Left renal cortex interstitium (tissue), 4 donors: ENCODE measurements at regions not wholly inside any gene's neighbourhood (a gene's known extent, or its start where the extent isn't known, plus 50 kb on each side); places are given as distances from the start of the nearest gene placed in this dataset.
"Not testable (repeated sequence)": the region's sequence is repeated elsewhere in the genome, so short reads cannot be mapped to it uniquely, and the experiment has no call there.

Experiments
- DNase-seq, 4 donors: peaks; one replicate each; pipeline ENCODE4 v3.0.0-alpha.2; 2013; ENCODE audit warnings: low read depth in 4 of 4, low spot score in 2 of 4, missing footprints in 1 of 4

GRCh38 chr3:8336456-8336855, 165.2 kb upstream of the LMCD1 start:
- no peak for DNase-seq

- no peak for DNase-seq
Measured at GRCh38 chr3:8338424-8338823, 163.2 kb upstream of the LMCD1 start.

- DNase-seq = peak in 1 of 4 donors; percentile 9
Measured at GRCh38 chr3:8341821-8342247, 159.8 kb upstream of the LMCD1 start.

- no peak for DNase-seq
Measured at GRCh38 chr3:8343058-8343457, 158.6 kb upstream of the LMCD1 start.

GRCh38 chr3:8345398-8345797, 156.2 kb upstream of the LMCD1 start:
- no peak for DNase-seq

DNA sequence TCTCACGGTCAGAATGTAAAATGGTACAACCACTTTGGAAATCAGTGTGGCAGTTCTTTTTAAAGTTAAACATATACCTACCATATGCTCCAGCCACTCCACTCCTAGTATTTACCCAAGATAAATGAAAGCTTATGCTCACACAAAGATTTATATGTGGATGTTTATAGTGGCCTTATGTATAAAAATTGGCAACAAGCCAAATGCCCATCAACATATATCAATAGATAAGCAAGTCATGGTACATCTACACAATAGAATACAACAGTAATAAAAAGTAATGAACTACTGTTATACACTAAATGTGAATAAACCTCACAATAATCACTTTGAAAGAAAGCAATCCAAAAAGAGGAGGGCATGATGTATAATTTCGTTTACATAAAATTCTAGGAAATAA, 153.5 kb upstream of the LMCD1 start:
- DNase-seq = no peak

DNA sequence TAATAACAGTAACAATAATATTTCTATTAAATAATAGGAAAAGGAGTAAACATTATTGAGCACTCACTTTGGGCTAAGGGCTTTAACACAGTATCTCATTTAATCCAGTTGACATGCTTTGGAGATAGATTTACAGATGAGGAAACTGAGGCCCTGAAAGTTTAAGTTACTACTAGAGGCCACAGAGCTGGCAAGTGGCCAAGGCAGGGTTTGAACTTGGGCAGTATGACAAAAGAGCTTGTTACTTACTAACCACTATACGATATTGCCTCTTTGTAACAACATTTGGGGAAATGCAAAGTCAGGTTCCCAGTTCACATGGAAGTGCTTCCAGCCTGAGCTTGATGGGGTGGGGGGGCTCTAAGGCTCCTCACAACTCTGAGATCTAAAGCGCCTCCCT, 149.1 kb upstream of the LMCD1 start:
- DNase-seq = no peak

GRCh38 chr3:8353364-8353763, 148.3 kb upstream of the LMCD1 start:
- DNase-seq = no peak

GRCh38 chr3:8355346-8355745, 146.3 kb upstream of the LMCD1 start:
- no peak for DNase-seq

DNA sequence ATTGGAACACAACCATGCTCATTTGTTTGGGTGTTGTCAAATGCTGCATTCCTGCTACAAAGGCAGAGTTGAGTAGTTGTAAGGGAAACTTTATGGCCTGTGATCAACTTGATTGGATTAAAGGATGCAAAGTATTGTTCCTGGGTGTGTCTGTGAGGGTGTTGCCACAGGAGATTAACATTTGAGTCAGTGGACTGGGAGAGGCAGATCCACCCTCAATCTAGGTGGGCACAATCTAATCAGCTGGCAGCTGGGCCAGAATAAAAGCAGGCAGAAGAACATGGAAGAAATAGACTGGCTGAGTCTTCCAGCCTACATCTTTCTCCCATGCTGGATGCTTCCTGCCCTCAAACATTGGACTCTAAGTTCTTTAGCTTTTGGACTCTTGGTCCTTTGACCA, 145.6 kb upstream of the LMCD1 start:
- not testable (repeated sequence) for DNase-seq

GRCh38 chr3:8357859-8358258, 143.8 kb upstream of the LMCD1 start:
- DNase-seq = no peak

- DNase-seq = no peak
Measured at GRCh38 chr3:8359133-8359532, 142.5 kb upstream of the LMCD1 start.

- no peak for DNase-seq
Measured at GRCh38 chr3:8363200-8363599, 138.4 kb upstream of the LMCD1 start.

DNA sequence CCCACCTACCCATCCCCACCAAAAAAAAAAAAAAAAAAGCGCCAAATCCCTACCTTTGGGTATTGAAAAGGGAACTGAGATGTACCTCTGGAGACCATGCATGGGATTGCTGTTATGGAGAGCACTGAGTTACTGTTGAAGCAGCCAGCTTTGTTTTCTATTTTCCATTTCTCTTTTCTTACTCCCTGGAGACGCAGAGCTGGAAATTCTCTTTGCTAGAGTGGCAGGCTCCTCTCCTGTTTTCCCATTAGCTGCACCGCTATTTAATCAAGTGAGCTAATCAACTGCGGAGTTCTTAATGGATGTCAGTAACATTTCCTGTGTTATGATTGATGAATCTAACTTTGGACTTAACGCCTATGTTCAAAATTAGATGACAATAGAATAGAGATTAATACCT, 136.1 kb upstream of the LMCD1 start:
- no peak for DNase-seq

GRCh38 chr3:8366219-8366810, 135.3 kb upstream of the LMCD1 start:
- DNase-seq = no peak

DNA sequence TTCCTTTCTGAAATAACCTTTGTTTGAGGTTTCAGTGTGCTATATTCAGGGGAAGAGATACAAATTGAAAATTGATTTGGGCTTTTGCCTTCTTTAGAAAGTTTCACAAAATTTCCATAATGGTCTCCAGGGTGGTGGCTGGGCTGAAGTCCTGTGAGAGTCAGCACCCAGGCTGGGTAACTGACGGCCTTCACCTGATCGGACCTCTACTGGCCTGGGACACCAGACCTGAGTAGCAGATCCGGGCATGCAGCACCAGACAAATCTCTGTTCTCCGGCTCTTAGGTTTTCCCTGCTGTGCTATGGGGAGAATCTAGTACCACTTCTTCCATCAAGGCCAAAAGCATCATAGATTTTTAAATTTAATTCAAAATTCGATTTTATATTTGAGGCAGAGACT, 133.0 kb upstream of the LMCD1 start:
- DNase-seq = no peak

- no peak for DNase-seq
Measured at GRCh38 chr3:8369638-8370037, 132.0 kb upstream of the LMCD1 start.

DNA sequence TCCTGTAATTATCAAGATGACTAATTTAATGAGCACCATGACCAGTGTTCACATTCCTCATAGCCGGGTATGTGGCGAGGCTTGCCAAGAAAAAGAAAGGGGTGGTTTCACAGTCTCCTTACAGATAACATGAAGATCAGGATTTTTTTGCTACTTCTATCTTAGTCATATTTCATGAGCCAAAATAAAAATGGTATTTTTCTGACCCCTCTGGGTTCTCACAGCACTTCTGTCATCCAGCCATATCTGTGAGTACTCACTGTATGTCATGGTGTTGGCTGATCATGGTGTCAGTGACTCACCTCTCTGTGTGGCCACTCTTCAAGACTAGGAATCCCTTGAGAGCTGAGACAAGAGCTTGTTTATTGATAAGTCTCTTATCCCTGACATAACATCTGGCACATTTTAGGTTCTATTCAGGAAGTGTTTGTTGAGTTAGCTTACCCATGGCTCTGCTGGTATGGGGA, 130.5 kb upstream of the LMCD1 start:
- DNase-seq = no peak

DNA sequence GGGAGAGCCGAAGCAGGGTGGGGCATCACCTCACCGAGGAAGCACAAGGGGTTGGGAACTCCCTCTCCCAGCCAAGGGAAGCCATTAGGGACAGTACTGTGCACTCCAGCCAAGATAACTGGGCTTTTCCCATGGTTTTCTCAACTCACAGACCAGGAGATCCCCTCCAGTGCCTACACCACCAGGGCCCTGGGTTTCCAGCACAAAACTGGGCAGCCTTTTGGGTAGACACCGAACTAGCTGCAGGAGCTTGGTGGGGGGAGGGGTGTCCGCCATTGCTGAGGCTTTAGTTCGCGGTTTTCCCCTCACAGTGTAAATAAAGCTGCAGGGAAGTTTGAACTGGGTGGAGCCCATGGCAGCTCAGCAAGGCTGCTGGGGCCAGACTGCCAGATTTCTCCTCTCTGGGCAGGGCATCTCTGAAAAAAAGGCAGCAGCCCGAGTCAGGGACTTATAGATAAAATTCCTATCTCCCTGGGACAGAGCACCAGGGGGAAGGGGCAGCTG, 129.6 kb upstream of the LMCD1 start:
- no peak for DNase-seq

DNA sequence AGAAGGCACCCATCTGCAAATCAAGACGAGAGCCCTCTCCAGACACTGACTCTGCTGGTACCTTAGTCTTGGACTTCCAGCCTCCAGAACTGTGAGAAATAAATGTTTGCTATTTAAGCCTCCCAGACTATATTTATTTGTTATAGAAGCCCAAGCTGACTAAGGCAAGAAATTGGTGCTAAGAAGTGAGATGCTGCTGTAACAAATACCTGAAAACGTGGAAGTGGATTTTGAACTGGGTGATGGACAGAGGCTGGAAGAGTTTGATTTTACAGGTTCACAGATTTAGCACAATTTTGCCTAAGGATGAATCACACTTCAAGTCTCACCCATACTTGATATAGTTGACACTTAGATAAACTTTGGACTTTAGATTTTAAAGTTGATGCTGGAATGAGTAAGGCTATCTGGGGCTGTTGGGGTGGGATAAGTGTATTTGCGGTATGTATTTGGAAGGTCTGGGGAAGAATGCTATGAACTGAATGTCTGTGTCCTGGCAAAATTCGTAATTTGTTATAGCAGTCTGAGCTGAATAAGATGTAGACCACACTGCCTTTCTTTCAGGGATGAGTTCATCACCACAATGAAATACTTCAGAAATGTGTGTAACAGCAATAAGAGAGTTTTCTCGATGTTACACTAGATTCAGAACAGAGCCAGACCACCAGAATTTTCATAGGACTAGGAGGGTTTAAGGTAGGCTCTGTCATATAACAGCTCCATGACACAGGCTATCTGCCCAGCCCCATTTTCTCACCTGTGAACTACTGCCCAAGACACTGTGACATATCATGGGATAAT, 120.5 kb upstream of the LMCD1 start:
- DNase-seq = no peak

DNA sequence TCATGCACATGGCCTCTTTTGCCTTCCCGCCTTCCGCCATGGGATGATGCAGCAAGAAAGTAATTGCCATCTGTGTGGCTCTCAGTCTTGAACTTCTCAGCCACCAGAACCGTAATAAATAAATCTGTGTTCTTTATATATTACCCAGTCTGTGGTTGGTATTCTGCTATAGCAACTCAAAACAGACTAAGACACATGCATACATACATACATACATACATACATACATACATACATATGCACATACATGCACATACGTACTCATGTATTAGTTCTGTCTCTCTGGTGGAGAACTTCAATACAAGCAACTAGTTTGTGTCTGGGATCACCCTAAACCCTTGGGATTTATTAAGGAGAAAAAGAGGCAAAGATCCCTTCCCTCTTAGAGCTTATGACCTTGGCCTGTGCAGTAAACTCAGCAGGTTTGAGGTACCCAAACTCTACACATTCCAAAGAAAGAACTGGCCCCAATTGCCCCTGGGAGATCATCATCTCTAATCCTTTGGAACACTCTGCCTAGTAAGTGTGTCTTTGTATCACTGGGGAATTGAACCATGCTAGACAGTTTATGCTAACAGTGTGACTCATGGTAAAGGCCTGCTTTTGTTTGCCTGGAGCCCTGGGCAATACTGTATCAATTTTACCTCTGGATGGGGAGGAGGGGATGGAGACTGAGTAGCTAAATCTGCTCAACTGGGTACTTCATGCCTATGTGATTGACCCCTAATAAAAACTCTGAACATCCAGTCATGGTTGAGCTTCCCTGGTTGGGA, 115.6 kb upstream of the LMCD1 start:
- no peak for DNase-seq
